Left ventricle myocardium inferior (tissue), 1 donor: ENCODE measurements at regions not wholly inside any gene's neighbourhood (a gene's known extent, or its start where the extent isn't known, plus 50 kb on each side); places are given as distances from the start of the nearest gene placed in this dataset.

Source experiments
- DNase-seq: peaks from one replicate; pipeline ENCODE4 v3.0.0-alpha.2; 2020
- H3K27ac ChIP-seq: fragments of 200-600 bp; replicated peaks from 2 replicates; pipeline ENCODE4 v1.8.0; 2021
- H3K27me3 ChIP-seq: fragments of 200-600 bp; 2 replicates; pipeline ENCODE4 v1.8.0; 2021; ENCODE audit warnings: low read depth
- H3K36me3 ChIP-seq: fragments of 200-600 bp; 2 replicates; pipeline ENCODE4 v1.8.0; 2021
- H3K4me1 ChIP-seq: fragments of 200-600 bp; 2 replicates; pipeline ENCODE4 v1.8.0; 2021
- H3K4me3 ChIP-seq: fragments of 200-600 bp; 2 replicates; pipeline ENCODE4 v1.8.0; 2021; ENCODE audit warnings: mild to moderate bottlenecking, moderate library complexity
- H3K9me3 ChIP-seq: fragments of 200-600 bp; replicated peaks from 2 replicates; pipeline ENCODE4 v1.8.0; 2021
- CTCF ChIP-seq: fragments of 200-600 bp; IDR thresholded peaks from 2 replicates; pipeline ENCODE4 v1.8.0; 2021; ENCODE audit warnings: antibody characterized with exemption, mild to moderate bottlenecking, borderline replicate concordance
- intact Hi-C: fragments of 100-400 bp; cut with micrococcal nuclease; formaldehyde crosslinking; loops from one replicate; pipeline ENCODE4 v1.11.0; 2022
- donor health status: DM: no; HTN: yes; CAD: no; lungs with severe emphysema.

- no peak for DNase-seq
- Histone ChIP-seq H3K27ac (no peak overlapping the region), H3K4me3 (no peak overlapping the region), H3K9me3 (no peaks in the 10 kb centered on the region), H3K27me3 (no peaks in the 10 kb centered on the region), H3K36me3 (no peaks in the 10 kb centered on the region), H3K4me1 (no peaks in the 10 kb centered on the region)
- intact Hi-C loops, result no loop called here
- no peak for TF ChIP-seq CTCF
Measured at GRCh38 chr9:1510712-1511111, 460.6 kb downstream of the DMRT2 start.

GRCh38 chr9:1513105-1513504 lies 462.9 kb downstream of the DMRT2 start:
- H3K27me3 ChIP-seq, result no peaks in the 10 kb centered on the region
- H3K27ac ChIP-seq, result no peak overlapping the region
- no peak for DNase-seq
- H3K36me3 ChIP-seq, result no peaks in the 10 kb centered on the region
- no peaks in the 10 kb centered on the region for H3K4me1 ChIP-seq
- no peak overlapping the region for H3K4me3 ChIP-seq
- no peaks in the 10 kb centered on the region for H3K9me3 ChIP-seq
- no peak for TF ChIP-seq CTCF
- intact Hi-C loops, result no loop called here

- H3K9me3 ChIP-seq, result no peaks in the 10 kb centered on the region
- H3K4me3 ChIP-seq, result no peak overlapping the region
- no peaks in the 10 kb centered on the region for H3K27me3 ChIP-seq
- TF ChIP-seq CTCF, result no peak
- no peaks in the 10 kb centered on the region for H3K36me3 ChIP-seq
- no peak overlapping the region for H3K27ac ChIP-seq
- intact Hi-C loops, result no loop called here
- no peak for DNase-seq
- no peaks in the 10 kb centered on the region for H3K4me1 ChIP-seq
Measured at GRCh38 chr9:1514250-1514649, 464.1 kb downstream of the DMRT2 start.

- H3K36me3 ChIP-seq, result no peaks in the 10 kb centered on the region
- DNase-seq, result no peak
- no peak overlapping the region for H3K27ac ChIP-seq
- TF ChIP-seq CTCF, result no peak
- intact Hi-C loops, result no loop called here
- H3K27me3 ChIP-seq, result no peaks in the 10 kb centered on the region
- H3K9me3 ChIP-seq, result no peaks in the 10 kb centered on the region
- no peak overlapping the region for H3K4me3 ChIP-seq
- no peaks in the 10 kb centered on the region for H3K4me1 ChIP-seq
Measured at GRCh38 chr9:1514776-1515363, 464.7 kb downstream of the DMRT2 start.

GRCh38 chr9:1515557-1515956 lies 465.4 kb downstream of the DMRT2 start:
- Histone ChIP-seq H3K27me3 (no peaks in the 10 kb centered on the region), H3K4me3 (no peak overlapping the region), H3K36me3 (no peaks in the 10 kb centered on the region), H3K27ac (no peak overlapping the region), H3K4me1 (no peaks in the 10 kb centered on the region), H3K9me3 (no peaks in the 10 kb centered on the region)
- intact Hi-C loops, result no loop called here
- DNase-seq, result no peak
- no peak for TF ChIP-seq CTCF

GRCh38 chr9:1521547-1521946 lies 471.4 kb downstream of the DMRT2 start:
- Histone ChIP-seq H3K9me3 (no peaks in the 10 kb centered on the region), H3K4me1 (no peaks in the 10 kb centered on the region), H3K27me3 (no peaks in the 10 kb centered on the region), H3K27ac (no peak overlapping the region), H3K36me3 (no peaks in the 10 kb centered on the region), H3K4me3 (no peak overlapping the region)
- TF ChIP-seq CTCF, result no peak
- intact Hi-C loops, result no loop called here
- no peak for DNase-seq
